OCI-LY7 (cell line): ENCODE measurements at regions not wholly inside any gene's neighbourhood (a gene's known extent, or its start where the extent isn't known, plus 50 kb on each side); places are given as distances from the start of the nearest gene placed in this dataset.

Experiments used
- BruUV-seq: library from RNA; stranded (reverse); fragments of 400-500 nt; replicated peaks from 2 replicates; lab custom pipeline; 2021; lab: Mats Ljungman, UMichigan
- CTCF ChIA-PET: fragments of 300-600 bp; sonication (Branson Sonifier 250); formaldehyde crosslinking; loops from one replicate; lab custom pipeline; 2022; ENCODE audit warnings: antibody characterized with exemption; ENCODE audit not compliant: unreplicated experiment; lab: Charles Lee
- POLR2A ChIA-PET: fragments of 300-600 bp; sonication (Branson Sonifier 250); formaldehyde crosslinking; loops from one replicate; lab custom pipeline; 2022; ENCODE audit warnings: antibody characterized with exemption; lab: Charles Lee
- DNase-seq: peaks from one replicate; pipeline ENCODE4 v3.0.0-alpha.2; 2015; ENCODE audit warnings: low spot score
- H2AFZ ChIP-seq: fragments of 200-600 bp; sonication (generic), shearing (Covaris generic); 2 replicates; pipeline ENCODE4 v1.6.1; 2014; ENCODE audit warnings: mild to moderate bottlenecking, antibody characterized with exemption, low read length, moderate library complexity
- H3K27ac ChIP-seq: fragments of 200-600 bp; sonication (generic); 2 replicates; pipeline ENCODE4 v1.5.1; 2014; ENCODE audit warnings: mixed run types, low read depth, mild to moderate bottlenecking, moderate library complexity, low read length, inconsistent platforms; ENCODE audit not compliant: poor library complexity, severe bottlenecking
- H3K36me3 ChIP-seq: fragments of 200-600 bp; sonication (generic); 2 replicates; pipeline ENCODE4 v1.6.1; 2014; ENCODE audit warnings: mild to moderate bottlenecking, antibody characterized with exemption, low read length, moderate library complexity, mixed read lengths; ENCODE audit not compliant: insufficient read depth
- H3K4me1 ChIP-seq: fragments of 200-600 bp; sonication (generic); 2 replicates; pipeline ENCODE4 v1.5.1; 2014; ENCODE audit warnings: mild to moderate bottlenecking, low read length; ENCODE audit not compliant: insufficient read depth, poor library complexity, severe bottlenecking
- H3K4me2 ChIP-seq: fragments of 200-600 bp; sonication (generic); 2 replicates; pipeline ENCODE4 v1.6.1; 2014; ENCODE audit warnings: mild to moderate bottlenecking, low read length
- H3K4me3 ChIP-seq: fragments of 200-600 bp; sonication (generic); 2 replicates; pipeline ENCODE4 v1.5.1; 2014; ENCODE audit warnings: mild to moderate bottlenecking, low read depth, low read length; ENCODE audit not compliant: poor library complexity, severe bottlenecking
- H3K79me2 ChIP-seq: fragments of 200-600 bp; sonication (generic); 2 replicates; pipeline ENCODE4 v1.6.1; 2016; ENCODE audit warnings: low read depth, mild to moderate bottlenecking, low read length, moderate library complexity, mixed read lengths; ENCODE audit not compliant: insufficient read depth
- H3K9me2 ChIP-seq: fragments of 200-600 bp; sonication (generic); 2 replicates; pipeline ENCODE4 v1.6.1; 2016; ENCODE audit warnings: mild to moderate bottlenecking, low read length, mixed read lengths; ENCODE audit not compliant: insufficient read depth
- H3K9me3 ChIP-seq: fragments of 200-600 bp; sonication (generic); 2 replicates; pipeline ENCODE4 v1.6.1; 2014; ENCODE audit warnings: mild to moderate bottlenecking, mixed run types, low read length, mixed read lengths
- H4K20me1 ChIP-seq: fragments of 200-600 bp; sonication (generic); 2 replicates; pipeline ENCODE4 v1.6.1; 2014; ENCODE audit warnings: mild to moderate bottlenecking, antibody characterized with exemption, low read length, moderate library complexity, mixed read lengths; ENCODE audit not compliant: insufficient read depth
- EZH2phosphoT487 ChIP-seq: fragments of 200-600 bp; sonication (generic); IDR thresholded peaks from 2 replicates; pipeline ENCODE4 v1.6.1; 2018; ENCODE audit warnings: low read depth, borderline replicate concordance, mild to moderate bottlenecking, mixed run types, antibody characterized with exemption, low read length, moderate library complexity, mixed read lengths
- intact Hi-C: fragments of 100-400 bp; cut with micrococcal nuclease; formaldehyde crosslinking; loops from one replicate; pipeline ENCODE4 v1.10.0; 2022; ENCODE audit not compliant: unreplicated experiment
- TF ChIP-seq, protein P1 (sequence below): fragments of 200-600 bp; sonication (generic); conservative IDR thresholded peaks from 2 replicates; pipeline ENCODE4 v1.5.1; 2014; ENCODE audit warnings: mild to moderate bottlenecking, antibody characterized with exemption, low read length, moderate library complexity, mixed read lengths

DNA sequence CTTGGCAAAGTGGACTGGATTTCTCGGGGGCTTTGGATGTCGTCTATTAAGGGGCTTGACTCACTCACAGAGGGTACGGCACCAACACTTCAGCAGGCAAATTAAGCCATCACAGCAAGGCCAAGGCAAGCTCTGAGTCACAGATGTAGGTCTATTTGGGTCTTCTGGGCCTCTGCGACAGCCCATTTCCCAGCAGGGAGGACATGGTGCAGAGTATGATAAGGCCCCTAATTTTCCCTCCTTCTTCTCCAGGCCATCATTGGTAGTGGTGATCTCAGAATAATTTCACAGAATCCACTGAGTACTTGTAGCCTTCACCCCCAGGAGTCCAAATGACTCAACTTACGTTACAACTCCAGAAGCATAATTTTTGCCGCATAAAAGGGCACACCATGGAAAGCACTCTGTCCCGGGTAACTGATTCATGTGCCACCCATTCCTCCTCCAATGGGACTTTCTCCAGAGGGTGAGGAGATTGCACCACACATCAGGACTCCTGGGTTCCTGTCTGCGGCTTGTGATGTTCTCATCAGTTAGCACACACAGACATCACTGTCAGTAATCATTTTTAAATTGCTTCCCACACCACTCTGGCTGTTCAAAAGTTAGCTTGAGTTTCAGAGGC is 164.9 kb downstream of the TXNL1 start:
- DNase-seq = no peak
- no peaks in the 10 kb centered on the region for H3K9me3 ChIP-seq
- H3K36me3 ChIP-seq = no peaks in the 10 kb centered on the region
- H2AFZ ChIP-seq = no peak overlapping the region
- POLR2A ChIA-PET = no interaction called here
- no peaks in the 10 kb centered on the region for H3K4me1 ChIP-seq
- no TSS peak for BruUV-seq
- no peaks in the 10 kb centered on the region for H3K9me2 ChIP-seq
- TF ChIP-seq, protein P1, sequence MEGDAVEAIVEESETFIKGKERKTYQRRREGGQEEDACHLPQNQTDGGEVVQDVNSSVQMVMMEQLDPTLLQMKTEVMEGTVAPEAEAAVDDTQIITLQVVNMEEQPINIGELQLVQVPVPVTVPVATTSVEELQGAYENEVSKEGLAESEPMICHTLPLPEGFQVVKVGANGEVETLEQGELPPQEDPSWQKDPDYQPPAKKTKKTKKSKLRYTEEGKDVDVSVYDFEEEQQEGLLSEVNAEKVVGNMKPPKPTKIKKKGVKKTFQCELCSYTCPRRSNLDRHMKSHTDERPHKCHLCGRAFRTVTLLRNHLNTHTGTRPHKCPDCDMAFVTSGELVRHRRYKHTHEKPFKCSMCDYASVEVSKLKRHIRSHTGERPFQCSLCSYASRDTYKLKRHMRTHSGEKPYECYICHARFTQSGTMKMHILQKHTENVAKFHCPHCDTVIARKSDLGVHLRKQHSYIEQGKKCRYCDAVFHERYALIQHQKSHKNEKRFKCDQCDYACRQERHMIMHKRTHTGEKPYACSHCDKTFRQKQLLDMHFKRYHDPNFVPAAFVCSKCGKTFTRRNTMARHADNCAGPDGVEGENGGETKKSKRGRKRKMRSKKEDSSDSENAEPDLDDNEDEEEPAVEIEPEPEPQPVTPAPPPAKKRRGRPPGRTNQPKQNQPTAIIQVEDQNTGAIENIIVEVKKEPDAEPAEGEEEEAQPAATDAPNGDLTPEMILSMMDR = no peak
- TF ChIP-seq EZH2phosphoT487 = no peak
- CTCF ChIA-PET = no interaction called here
- intact Hi-C loops = no loop called here
- H3K79me2 ChIP-seq = no peaks in the 10 kb centered on the region
- no peaks in the 10 kb centered on the region for H4K20me1 ChIP-seq
- H3K4me2 ChIP-seq = no peak overlapping the region
- H3K4me3 ChIP-seq = no peak overlapping the region
- no peak overlapping the region for H3K27ac ChIP-seq

DNA sequence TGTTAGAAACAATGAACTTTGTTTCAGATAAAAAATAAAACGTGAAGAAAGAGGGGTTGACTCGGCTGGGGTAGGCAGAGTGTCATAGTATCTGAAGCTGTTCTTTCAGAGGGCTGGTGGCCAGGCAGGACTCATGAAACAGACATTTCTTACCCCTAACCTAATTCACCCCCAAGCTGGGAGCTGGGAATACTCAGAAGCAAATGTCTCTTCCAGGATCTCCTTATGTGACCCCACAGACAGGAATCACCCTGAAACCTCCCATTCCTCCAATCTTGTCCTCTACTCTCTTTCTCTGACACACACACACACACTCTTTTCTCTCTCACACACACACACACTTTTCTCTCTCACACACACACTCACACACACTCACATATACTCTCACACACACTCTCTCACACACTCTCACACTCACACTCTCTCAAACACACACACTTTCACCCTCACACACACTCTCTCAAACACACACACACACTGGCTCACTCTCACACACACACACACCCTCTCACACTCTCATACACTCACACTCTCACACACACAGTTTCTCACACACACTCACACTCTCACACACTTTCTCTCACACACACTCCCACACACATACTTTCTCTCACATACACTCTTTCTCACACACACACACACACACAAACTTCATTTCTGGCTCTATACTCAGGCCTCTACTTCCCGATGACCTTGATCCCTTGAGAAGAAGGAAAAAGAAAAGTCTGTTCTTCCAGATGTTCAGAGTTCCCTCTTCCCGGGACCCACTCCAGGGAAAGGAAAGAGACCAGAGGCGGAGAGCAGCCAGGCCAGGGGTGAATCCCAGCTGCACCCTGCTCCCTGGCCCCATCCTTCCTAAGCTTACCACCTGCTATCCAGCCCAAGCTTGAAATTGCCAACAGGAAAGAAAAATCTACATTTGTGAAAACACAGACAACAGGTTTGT is 167.7 kb downstream of the TXNL1 start:
- TF ChIP-seq EZH2phosphoT487 = no peak
- TF ChIP-seq, protein P1 = no peak
- Histone ChIP-seq H3K36me3 (no peaks in the 10 kb centered on the region), H4K20me1 (no peaks in the 10 kb centered on the region), H3K79me2 (no peaks in the 10 kb centered on the region), H3K27ac (no peak overlapping the region), H3K4me1 (no peaks in the 10 kb centered on the region), H3K9me3 (no peaks in the 10 kb centered on the region), H3K4me2 (no peak overlapping the region), H3K9me2 (no peaks in the 10 kb centered on the region), H2AFZ (no peak overlapping the region), H3K4me3 (no peak overlapping the region)
- CTCF ChIA-PET = no interaction called here
- POLR2A ChIA-PET = interaction anchor here (0.6 kb wide), 1 partner anchor 586 kb away, joined by 3 read pairs; no protein-coding TSS in a partner anchor
- BruUV-seq = no TSS peak
- intact Hi-C loops = no loop called here
- no peak for DNase-seq

DNA sequence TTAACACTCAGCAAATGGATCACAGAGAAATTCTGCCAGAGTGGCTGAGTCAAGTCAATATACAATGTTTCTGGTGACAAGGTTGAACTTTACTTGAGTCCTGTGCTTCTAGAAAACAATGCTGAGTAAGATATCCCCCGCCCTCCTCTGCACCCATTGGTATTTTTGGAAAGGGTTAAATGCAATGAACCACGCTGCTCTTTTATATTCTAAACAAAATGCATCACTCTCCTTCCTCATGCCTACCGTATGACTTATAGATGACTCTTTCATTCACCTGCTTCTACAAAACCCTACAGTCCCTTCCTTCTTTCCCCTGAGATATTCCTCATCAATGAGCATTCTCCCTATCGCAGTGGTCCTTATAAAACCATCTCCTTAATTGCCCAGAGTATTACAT is 168.8 kb downstream of the TXNL1 start:
- POLR2A ChIA-PET = no interaction called here
- intact Hi-C loops = no loop called here
- CTCF ChIA-PET = no interaction called here
- Histone ChIP-seq H3K9me3 (no peaks in the 10 kb centered on the region), H3K36me3 (no peaks in the 10 kb centered on the region), H4K20me1 (no peaks in the 10 kb centered on the region), H3K4me1 (no peaks in the 10 kb centered on the region), H3K4me2 (no peak overlapping the region), H3K27ac (no peak overlapping the region), H2AFZ (no peak overlapping the region), H3K9me2 (no peaks in the 10 kb centered on the region), H3K79me2 (no peaks in the 10 kb centered on the region), H3K4me3 (no peak overlapping the region)
- BruUV-seq = no TSS peak
- TF ChIP-seq EZH2phosphoT487 = no peak
- TF ChIP-seq, protein P1 = no peak
- DNase-seq = no peak
